Liver (tissue), 3 donors: ENCODE measurements at regions not wholly inside any gene's neighbourhood (a gene's known extent, or its start where the extent isn't known, plus 50 kb on each side); places are given as distances from the start of the nearest gene placed in this dataset.

Experiments
- FOXA1 ChIP-seq: IDR thresholded peaks from 2 replicates; pipeline ENCODE4 v1.6.1; 2016; ENCODE audit warnings: antibody characterized with exemption
- JUND ChIP-seq, 2 donors: IDR thresholded peaks; 2 replicates each; pipeline ENCODE4 v1.6.1; 2016; ENCODE audit warnings: antibody characterized with exemption in 2 of 2
- RAD21 ChIP-seq, 2 donors: IDR thresholded peaks; 2 replicates each; pipeline ENCODE4 v1.6.1; 2016; ENCODE audit warnings: antibody characterized with exemption in 2 of 2, mild to moderate bottlenecking in 2 of 2
- YY1 ChIP-seq: IDR thresholded peaks from 2 replicates; pipeline ENCODE4 v1.6.1; 2016; ENCODE audit warnings: antibody characterized with exemption, mild to moderate bottlenecking
- TF ChIP-seq, protein P1 (sequence below): fragments of 150-350 bp; IDR thresholded peaks from 2 replicates; pipeline ENCODE4 v1.5.1; 2017; ENCODE audit warnings: improper control_type of control experiment, low read depth, low read length; ENCODE audit not compliant: missing input control
- TF ChIP-seq, protein P2 (sequence below): IDR thresholded peaks from 2 replicates; pipeline ENCODE4 v1.6.1; 2016; ENCODE audit warnings: antibody characterized with exemption
- donor health status: healthy.
- donor health status: healthy.

DNA sequence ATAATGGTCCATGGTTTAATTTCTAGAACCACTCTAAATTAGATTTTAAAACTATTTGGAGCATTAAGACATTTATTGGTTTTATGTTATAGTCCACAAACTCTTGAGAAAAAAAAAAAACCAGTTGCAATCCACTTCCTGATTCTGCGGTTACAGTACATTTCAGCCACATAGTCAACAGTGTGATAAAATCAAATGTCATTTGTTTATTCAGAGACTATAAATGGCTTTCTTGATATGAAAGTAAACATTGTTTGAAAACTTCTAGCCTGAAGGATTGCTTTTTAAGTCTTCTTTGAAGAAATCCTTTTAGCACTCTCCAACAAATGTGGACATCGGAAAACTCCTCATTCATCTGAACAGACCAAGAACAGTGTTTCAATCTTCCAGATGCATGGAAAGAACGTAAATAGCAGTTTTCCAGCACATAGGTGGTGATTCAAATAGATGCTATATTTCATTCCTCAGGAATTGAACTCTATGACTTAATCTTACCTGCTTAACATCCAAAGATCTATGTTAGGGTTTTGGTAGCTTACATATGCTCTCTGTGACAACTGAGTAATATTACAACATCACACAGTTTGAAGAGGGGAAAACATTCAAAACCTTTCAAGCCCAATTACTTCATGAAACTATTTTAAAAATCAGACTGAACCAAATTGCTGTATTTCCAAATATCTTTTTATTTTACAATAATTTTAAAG is 87.8 kb upstream of the UBE2E2 start:
- TF ChIP-seq, protein P1, sequence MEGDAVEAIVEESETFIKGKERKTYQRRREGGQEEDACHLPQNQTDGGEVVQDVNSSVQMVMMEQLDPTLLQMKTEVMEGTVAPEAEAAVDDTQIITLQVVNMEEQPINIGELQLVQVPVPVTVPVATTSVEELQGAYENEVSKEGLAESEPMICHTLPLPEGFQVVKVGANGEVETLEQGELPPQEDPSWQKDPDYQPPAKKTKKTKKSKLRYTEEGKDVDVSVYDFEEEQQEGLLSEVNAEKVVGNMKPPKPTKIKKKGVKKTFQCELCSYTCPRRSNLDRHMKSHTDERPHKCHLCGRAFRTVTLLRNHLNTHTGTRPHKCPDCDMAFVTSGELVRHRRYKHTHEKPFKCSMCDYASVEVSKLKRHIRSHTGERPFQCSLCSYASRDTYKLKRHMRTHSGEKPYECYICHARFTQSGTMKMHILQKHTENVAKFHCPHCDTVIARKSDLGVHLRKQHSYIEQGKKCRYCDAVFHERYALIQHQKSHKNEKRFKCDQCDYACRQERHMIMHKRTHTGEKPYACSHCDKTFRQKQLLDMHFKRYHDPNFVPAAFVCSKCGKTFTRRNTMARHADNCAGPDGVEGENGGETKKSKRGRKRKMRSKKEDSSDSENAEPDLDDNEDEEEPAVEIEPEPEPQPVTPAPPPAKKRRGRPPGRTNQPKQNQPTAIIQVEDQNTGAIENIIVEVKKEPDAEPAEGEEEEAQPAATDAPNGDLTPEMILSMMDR, result no peak
- no peak for TF ChIP-seq FOXA1
- no peak for TF ChIP-seq YY1
- TF ChIP-seq RAD21 (IDR thresholded peaks at IDR 0.05), result no peak
- TF ChIP-seq, protein P2, sequence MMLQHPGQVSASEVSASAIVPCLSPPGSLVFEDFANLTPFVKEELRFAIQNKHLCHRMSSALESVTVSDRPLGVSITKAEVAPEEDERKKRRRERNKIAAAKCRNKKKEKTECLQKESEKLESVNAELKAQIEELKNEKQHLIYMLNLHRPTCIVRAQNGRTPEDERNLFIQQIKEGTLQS, result no peak
- TF ChIP-seq JUND (IDR thresholded peaks at IDR 0.05), result no peak
